ENCODE measurements at regions not wholly inside any gene's neighbourhood (a gene's known extent, or its start where the extent isn't known, plus 50 kb on each side); places are given as distances from the start of the nearest gene placed in this dataset.

DNA sequence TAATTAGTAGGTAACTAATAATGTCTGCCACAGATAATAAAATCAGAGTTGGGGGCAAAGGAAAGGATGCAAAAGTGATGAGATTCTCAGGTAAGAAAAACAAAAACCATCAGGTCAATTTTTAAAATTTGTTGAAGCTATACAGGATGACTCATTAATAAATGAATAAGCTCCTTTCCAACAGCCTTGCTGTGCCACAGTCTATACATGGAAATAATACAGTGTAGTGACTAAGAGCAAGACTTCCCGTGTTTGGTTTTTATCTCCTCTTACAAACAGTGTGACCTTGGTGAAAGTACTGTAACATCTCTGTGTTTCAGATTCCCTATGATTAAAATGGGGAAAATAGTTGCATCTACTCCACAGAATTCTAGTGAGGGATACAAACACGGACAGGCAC is 331.6 kb downstream of the PYDC2 start:
- no peak for DNase-seq
- no peak overlapping the region for H3K27ac ChIP-seq (ENCODE audit: low read depth in 1 of 3, low read length in 2 of 3)
- no peak for FAIRE-seq
- H3K4me3 ChIP-seq (ENCODE audit: low read depth in 1 of 3, low read length in 3 of 3) = no peak overlapping the region
- WGBS, 3 donors = 56 to 74% (median 60%) methylated on average over 2 of the region's 2 CpGs
- no peaks in the 10 kb centered on the region for H3K4me1 ChIP-seq (ENCODE audit: control insufficient read depth in 3 of 3, insufficient read depth in 2 of 3, low read depth in 1 of 3, low read length in 2 of 3)
- no peaks in the 10 kb centered on the region for H3K36me3 ChIP-seq (ENCODE audit: control insufficient read depth in 3 of 3, insufficient read depth in 2 of 3, low read depth in 1 of 3, low read length in 3 of 3)
- H3K27me3 ChIP-seq (ENCODE audit: control insufficient read depth in 3 of 3, insufficient read depth in 3 of 3, low read length in 3 of 3) = no peaks in the 10 kb centered on the region
- H3K9me3 ChIP-seq (ENCODE audit: control insufficient read depth in 2 of 2, insufficient read depth in 1 of 2, low read depth in 1 of 2, low read length in 1 of 2) = peaks cover 0 to 14% of the 10 kb centered on the region in 2 donors

DNA sequence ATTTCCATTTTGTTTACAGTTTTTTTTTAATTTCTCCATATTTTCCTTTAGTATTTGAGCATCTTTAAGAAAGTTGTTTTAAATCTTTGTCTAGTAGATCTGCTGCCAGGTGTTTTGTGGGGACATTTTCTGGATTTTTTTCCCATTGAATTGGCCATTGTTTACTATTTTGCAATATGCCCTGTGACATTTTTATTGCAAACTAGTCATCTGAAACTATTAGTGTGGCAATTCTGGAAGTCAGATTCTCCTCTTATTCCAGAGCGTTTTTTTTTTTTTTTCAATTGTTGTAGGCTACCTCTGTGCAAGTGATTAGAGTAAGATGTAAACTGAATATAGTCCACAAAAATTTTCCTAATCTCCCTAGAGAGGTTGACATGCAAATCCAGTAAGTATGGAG is 334.2 kb downstream of the PYDC2 start:
- DNase-seq = no peak
- no peak overlapping the region for H3K27ac ChIP-seq (ENCODE audit: low read depth in 1 of 3, low read length in 2 of 3)
- 69 to 84% (median 78%) methylated on average over 1 of the region's 1 CpG for WGBS, 3 donors

GRCh38 chr3:191797271-191797670 is 336.3 kb downstream of the PYDC2 start:
- 81 to 90% (median 88%) methylated on average over 3 of the region's 3 CpGs for WGBS, 3 donors
- H3K4me1 ChIP-seq (ENCODE audit: control insufficient read depth in 3 of 3, insufficient read depth in 2 of 3, low read depth in 1 of 3, low read length in 2 of 3) = no peaks in the 10 kb centered on the region
- no peak for FAIRE-seq

More for the DNA sequence above, 334.2 kb downstream of the PYDC2 start:
- H3K4me1 ChIP-seq (ENCODE audit: control insufficient read depth in 3 of 3, insufficient read depth in 2 of 3, low read depth in 1 of 3, low read length in 2 of 3) = no peaks in the 10 kb centered on the region
- no peaks in the 10 kb centered on the region for H3K36me3 ChIP-seq (ENCODE audit: control insufficient read depth in 3 of 3, insufficient read depth in 2 of 3, low read depth in 1 of 3, low read length in 3 of 3)
- no peak overlapping the region for H3K4me3 ChIP-seq (ENCODE audit: low read depth in 1 of 3, low read length in 3 of 3)
- H3K27me3 ChIP-seq (ENCODE audit: control insufficient read depth in 3 of 3, insufficient read depth in 3 of 3, low read length in 3 of 3) = no peaks in the 10 kb centered on the region
- H3K9me3 ChIP-seq (ENCODE audit: control insufficient read depth in 2 of 2, insufficient read depth in 1 of 2, low read depth in 1 of 2, low read length in 1 of 2) = peaks cover 0 to 14% of the 10 kb centered on the region in 2 donors
- no peak for FAIRE-seq

DNA sequence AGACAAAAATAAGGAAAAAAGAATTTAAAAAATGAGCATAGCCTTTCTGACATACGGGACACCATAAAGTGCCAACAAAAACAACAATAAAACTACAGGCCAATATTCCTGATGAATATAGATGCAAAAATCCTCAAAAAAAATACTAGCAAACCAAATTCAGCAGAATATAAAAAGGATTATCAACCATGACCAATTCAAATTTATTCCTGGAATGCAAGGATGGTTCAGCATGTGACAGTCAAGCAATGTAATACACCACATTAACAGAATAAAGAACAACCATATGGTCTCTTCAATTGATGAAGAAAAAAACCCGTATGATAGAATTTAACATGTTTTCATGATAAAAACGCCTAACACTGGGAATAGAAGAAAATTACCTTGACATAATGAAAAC is 341.7 kb downstream of the PYDC2 start:
- H3K9me3 ChIP-seq (ENCODE audit: control insufficient read depth in 2 of 2, insufficient read depth in 1 of 2, low read depth in 1 of 2, low read length in 1 of 2) = peaks cover 0 to 32% of the 10 kb centered on the region in 2 donors
- H3K4me3 ChIP-seq (ENCODE audit: low read depth in 1 of 3, low read length in 3 of 3) = no peak overlapping the region
- H3K4me1 ChIP-seq (ENCODE audit: control insufficient read depth in 3 of 3, insufficient read depth in 2 of 3, low read depth in 1 of 3, low read length in 2 of 3) = no peaks in the 10 kb centered on the region
- H3K27me3 ChIP-seq (ENCODE audit: control insufficient read depth in 3 of 3, insufficient read depth in 3 of 3, low read length in 3 of 3) = no peaks in the 10 kb centered on the region
- FAIRE-seq = no peak
- 72 to 75% (median 73%) methylated on average over 3 of the region's 3 CpGs for WGBS, 3 donors
- DNase-seq = no peak
- H3K27ac ChIP-seq (ENCODE audit: low read depth in 1 of 3, low read length in 2 of 3) = no peak overlapping the region
- no peaks in the 10 kb centered on the region for H3K36me3 ChIP-seq (ENCODE audit: control insufficient read depth in 3 of 3, insufficient read depth in 2 of 3, low read depth in 1 of 3, low read length in 3 of 3)

More at GRCh38 chr3:191797271-191797670, 336.3 kb downstream of the PYDC2 start:
- no peak for DNase-seq
- no peak overlapping the region for H3K4me3 ChIP-seq (ENCODE audit: low read depth in 1 of 3, low read length in 3 of 3)
- H3K27ac ChIP-seq (ENCODE audit: low read depth in 1 of 3, low read length in 2 of 3) = no peak overlapping the region
- no peaks in the 10 kb centered on the region for H3K27me3 ChIP-seq (ENCODE audit: control insufficient read depth in 3 of 3, insufficient read depth in 3 of 3, low read length in 3 of 3)
- H3K36me3 ChIP-seq (ENCODE audit: control insufficient read depth in 3 of 3, insufficient read depth in 2 of 3, low read depth in 1 of 3, low read length in 3 of 3) = no peaks in the 10 kb centered on the region
- peaks cover 0 to 10% of the 10 kb centered on the region in 2 donors for H3K9me3 ChIP-seq (ENCODE audit: control insufficient read depth in 2 of 2, insufficient read depth in 1 of 2, low read depth in 1 of 2, low read length in 1 of 2)

DNA sequence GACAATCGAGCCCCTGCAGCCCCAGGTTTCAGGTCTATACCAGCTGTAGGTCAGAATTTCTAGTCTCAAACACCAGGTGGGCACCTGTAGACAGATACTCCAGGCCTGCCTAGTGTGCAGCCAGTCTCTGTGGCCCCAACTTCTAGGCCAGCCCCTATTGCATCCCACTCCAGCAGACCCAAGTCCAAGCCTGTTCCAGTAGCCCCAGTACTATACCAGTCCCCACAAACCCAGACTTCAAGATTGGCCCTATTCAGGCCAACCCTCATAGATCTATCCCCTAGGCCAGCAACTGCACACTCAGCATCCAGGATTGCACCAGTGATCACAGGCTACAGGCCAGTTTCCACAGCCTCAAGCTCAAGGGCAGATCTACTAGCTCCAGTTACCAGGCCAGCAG is 344.0 kb downstream of the PYDC2 start:
- H3K9me3 ChIP-seq (ENCODE audit: control insufficient read depth in 2 of 2, insufficient read depth in 1 of 2, low read depth in 1 of 2, low read length in 1 of 2) = peaks cover 0 to 52% of the 10 kb centered on the region in 2 donors
- no peaks in the 10 kb centered on the region for H3K4me1 ChIP-seq (ENCODE audit: control insufficient read depth in 3 of 3, insufficient read depth in 2 of 3, low read depth in 1 of 3, low read length in 2 of 3)
- DNase-seq = no peak
- no peak for FAIRE-seq
- H3K36me3 ChIP-seq (ENCODE audit: control insufficient read depth in 3 of 3, insufficient read depth in 2 of 3, low read depth in 1 of 3, low read length in 3 of 3) = no peaks in the 10 kb centered on the region
- no peaks in the 10 kb centered on the region for H3K27me3 ChIP-seq (ENCODE audit: control insufficient read depth in 3 of 3, insufficient read depth in 3 of 3, low read length in 3 of 3)
- no peak overlapping the region for H3K27ac ChIP-seq (ENCODE audit: low read depth in 1 of 3, low read length in 2 of 3)
- 17 to 40% (median 24%) methylated on average over 1 of the region's 1 CpG for WGBS, 3 donors
- no peak overlapping the region for H3K4me3 ChIP-seq (ENCODE audit: low read depth in 1 of 3, low read length in 3 of 3)

- Histone ChIP-seq H3K36me3 (ENCODE audit: control insufficient read depth in 3 of 3, insufficient read depth in 2 of 3, low read depth in 1 of 3, low read length in 3 of 3) (no peaks in the 10 kb centered on the region), H3K4me1 (ENCODE audit: control insufficient read depth in 3 of 3, insufficient read depth in 2 of 3, low read depth in 1 of 3, low read length in 2 of 3) (no peaks in the 10 kb centered on the region), H3K27ac (ENCODE audit: low read depth in 1 of 3, low read length in 2 of 3) (no peak overlapping the region), H3K4me3 (ENCODE audit: low read depth in 1 of 3, low read length in 3 of 3) (no peak overlapping the region), H3K27me3 (ENCODE audit: control insufficient read depth in 3 of 3, insufficient read depth in 3 of 3, low read length in 3 of 3) (no peaks in the 10 kb centered on the region), H3K9me3 (ENCODE audit: control insufficient read depth in 2 of 2, insufficient read depth in 1 of 2, low read depth in 1 of 2, low read length in 1 of 2) (peaks cover 0 to 45% of the 10 kb centered on the region in 2 donors)
- WGBS, 3 donors = 87 to 88% (median 87%) methylated on average over 3 of the region's 3 CpGs
- no peak for DNase-seq
- FAIRE-seq = no peak
These were observed 347.1 kb downstream of the PYDC2 start for GRCh38 chr3:191808073-191808472.

DNA sequence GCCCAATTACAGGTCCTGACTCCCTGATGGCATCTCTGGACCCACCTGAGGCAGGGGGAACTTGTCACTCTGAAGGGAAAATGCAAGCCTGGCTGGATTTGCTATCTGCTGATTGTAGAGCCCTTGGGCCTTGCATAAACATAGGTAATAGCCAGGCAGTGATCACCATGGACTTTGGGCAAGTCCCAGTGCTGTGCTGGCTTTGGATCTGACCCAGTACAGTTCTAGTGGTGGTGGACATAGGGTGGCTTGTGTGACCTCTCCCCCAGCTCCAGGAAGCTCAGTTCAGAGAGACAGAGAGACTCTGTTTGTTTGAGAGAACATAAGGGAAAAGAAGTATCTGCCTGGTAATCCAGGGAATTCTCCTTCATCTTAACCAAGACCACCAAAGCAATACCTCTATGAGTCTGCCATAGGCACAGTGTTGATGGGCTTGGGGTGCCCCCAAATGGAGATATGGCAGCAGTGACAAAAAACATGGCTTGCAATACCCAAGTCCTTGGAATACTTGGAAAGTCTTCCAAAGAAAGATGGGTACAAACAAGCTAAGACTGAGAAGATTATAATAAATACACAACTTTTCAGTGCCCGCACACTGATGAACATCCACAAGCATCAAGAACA is 348.5 kb downstream of the PYDC2 start:
- no peaks in the 10 kb centered on the region for H3K4me1 ChIP-seq (ENCODE audit: control insufficient read depth in 3 of 3, insufficient read depth in 2 of 3, low read depth in 1 of 3, low read length in 2 of 3)
- DNase-seq (no peak), FAIRE-seq (no peak)
- no peaks in the 10 kb centered on the region for H3K27me3 ChIP-seq (ENCODE audit: control insufficient read depth in 3 of 3, insufficient read depth in 3 of 3, low read length in 3 of 3)
- no peak overlapping the region for H3K27ac ChIP-seq (ENCODE audit: low read depth in 1 of 3, low read length in 2 of 3)
- no peaks in the 10 kb centered on the region for H3K36me3 ChIP-seq (ENCODE audit: control insufficient read depth in 3 of 3, insufficient read depth in 2 of 3, low read depth in 1 of 3, low read length in 3 of 3)
- WGBS, 3 donors = 95 to 100% (median 98%) methylated on average over 1 of the region's 1 CpG
- H3K4me3 ChIP-seq (ENCODE audit: low read depth in 1 of 3, low read length in 3 of 3) = no peak overlapping the region
- H3K9me3 ChIP-seq (ENCODE audit: control insufficient read depth in 2 of 2, insufficient read depth in 1 of 2, low read depth in 1 of 2, low read length in 1 of 2) = peaks cover 0 to 40% of the 10 kb centered on the region in 2 donors

DNA sequence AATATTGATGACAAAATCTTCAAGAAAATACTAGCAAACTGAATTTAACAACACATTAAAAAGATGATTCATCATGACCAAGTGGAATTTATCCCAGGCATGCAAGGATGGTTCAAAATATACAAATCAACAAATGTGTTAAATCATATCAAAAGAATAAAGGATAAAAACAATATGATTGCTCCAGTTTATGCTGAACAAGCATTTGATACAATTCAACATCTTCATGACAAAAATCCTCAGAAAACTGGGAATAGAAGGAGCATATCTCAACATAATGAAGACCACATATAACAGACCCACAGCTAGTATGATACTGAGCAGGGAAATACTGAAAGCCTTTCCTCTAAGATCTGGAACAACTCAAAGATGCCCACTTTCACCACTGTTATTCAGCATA is 352.3 kb downstream of the PYDC2 start:
- peaks cover 0 to 17% of the 10 kb centered on the region in 2 donors for H3K9me3 ChIP-seq (ENCODE audit: control insufficient read depth in 2 of 2, insufficient read depth in 1 of 2, low read depth in 1 of 2, low read length in 1 of 2)
- no peak overlapping the region for H3K27ac ChIP-seq (ENCODE audit: low read depth in 1 of 3, low read length in 2 of 3)
- FAIRE-seq (no peak), DNase-seq (no peak)
- H3K4me3 ChIP-seq (ENCODE audit: low read depth in 1 of 3, low read length in 3 of 3) = no peak overlapping the region
- no peaks in the 10 kb centered on the region for H3K27me3 ChIP-seq (ENCODE audit: control insufficient read depth in 3 of 3, insufficient read depth in 3 of 3, low read length in 3 of 3)
- no peaks in the 10 kb centered on the region for H3K4me1 ChIP-seq (ENCODE audit: control insufficient read depth in 3 of 3, insufficient read depth in 2 of 3, low read depth in 1 of 3, low read length in 2 of 3)
- no peaks in the 10 kb centered on the region for H3K36me3 ChIP-seq (ENCODE audit: control insufficient read depth in 3 of 3, insufficient read depth in 2 of 3, low read depth in 1 of 3, low read length in 3 of 3)

DNA sequence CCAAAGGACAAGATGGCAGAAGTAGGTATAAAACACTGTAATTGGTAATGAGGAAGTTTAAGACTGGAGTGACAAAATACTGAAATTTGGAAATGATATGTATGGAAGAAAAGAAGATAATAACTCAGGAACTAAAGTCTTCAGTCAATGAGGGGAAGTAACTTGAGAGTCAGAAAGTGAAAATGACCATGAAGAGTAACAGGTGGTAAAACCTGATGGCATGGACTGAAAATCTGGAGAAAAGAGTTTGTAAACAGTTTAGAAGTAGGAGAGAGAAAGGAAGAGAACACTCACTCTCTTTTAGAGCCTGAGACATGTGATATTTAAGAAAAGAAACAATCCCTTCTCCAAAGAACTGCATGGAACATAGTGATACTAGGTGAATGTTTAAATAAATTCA is 387.9 kb downstream of the PYDC2 start:
- FAIRE-seq = no peak
- no peaks in the 10 kb centered on the region for H3K9me3 ChIP-seq (ENCODE audit: control insufficient read depth in 2 of 2, insufficient read depth in 1 of 2, low read depth in 1 of 2, low read length in 1 of 2)

More for the DNA sequence above, 387.9 kb downstream of the PYDC2 start:
- Histone ChIP-seq H3K27ac (ENCODE audit: low read depth in 1 of 3, low read length in 2 of 3) (no peak overlapping the region), H3K36me3 (ENCODE audit: control insufficient read depth in 3 of 3, insufficient read depth in 2 of 3, low read depth in 1 of 3, low read length in 3 of 3) (no peaks in the 10 kb centered on the region), H3K4me3 (ENCODE audit: low read depth in 1 of 3, low read length in 3 of 3) (no peak overlapping the region), H3K4me1 (ENCODE audit: control insufficient read depth in 3 of 3, insufficient read depth in 2 of 3, low read depth in 1 of 3, low read length in 2 of 3) (no peaks in the 10 kb centered on the region), H3K27me3 (ENCODE audit: control insufficient read depth in 3 of 3, insufficient read depth in 3 of 3, low read length in 3 of 3) (no peaks in the 10 kb centered on the region)
- no peak for DNase-seq

Data from small intestine (tissue), 7 donors.